ENCODE measurements at regions not wholly inside any gene's neighbourhood (a gene's known extent, or its start where the extent isn't known, plus 50 kb on each side); places are given as distances from the start of the nearest gene placed in this dataset.

DNA sequence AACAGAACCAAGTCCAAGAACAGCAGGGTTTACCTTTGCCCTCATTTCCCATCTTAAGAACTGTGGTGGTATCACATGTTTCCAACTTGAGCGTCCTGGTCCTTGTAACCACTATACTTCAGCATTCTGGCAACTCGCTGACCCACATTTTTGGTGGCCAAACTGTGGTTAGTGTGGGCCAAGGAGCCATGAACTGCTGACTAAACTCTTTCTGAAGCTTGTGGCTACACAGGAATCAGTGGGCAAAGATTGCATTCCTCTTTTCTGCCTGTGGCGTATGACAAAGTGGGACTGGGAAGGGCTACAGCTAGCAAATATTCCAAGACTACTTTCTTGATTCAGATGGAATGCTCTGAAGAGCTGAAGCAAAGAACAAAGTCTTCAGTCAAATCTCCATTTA, 106.3 kb upstream of the MID1 start:
- ChIA-PET CTCF (interaction anchor here (5.6 kb wide), 1 partner anchor 537 kb away, joined by 117 read pairs; no protein-coding TSS in a partner anchor), RAD21 (ENCODE audit: unreplicated experiment) (no interaction called here), SMC1A (ENCODE audit: uncharacterized antibody, unreplicated experiment) (no interaction called here), POLR2A (no interaction called here)
- Histone ChIP-seq H3K4me1 (ENCODE audit: control insufficient read depth, insufficient read depth, low read length) (no peaks in the 10 kb centered on the region), H3K9me3 (replicated peaks; ENCODE audit: control insufficient read depth, insufficient read depth, low read length) (no peaks in the 10 kb centered on the region), H3K27ac (ENCODE audit: control insufficient read depth, insufficient read depth) (no peak overlapping the region), H3K79me2 (ENCODE audit: control insufficient read depth, insufficient read depth, low read length) (no peaks in the 10 kb centered on the region), H3K36me3 (ENCODE audit: control insufficient read depth in 2 of 2, insufficient read depth in 2 of 2, low read length in 1 of 2) (no peaks in the 10 kb centered on the region), H3K9ac (ENCODE audit: control insufficient read depth, insufficient read depth, low read length) (no peak overlapping the region), H4K20me1 (ENCODE audit: control insufficient read depth, insufficient read depth) (no peaks in the 10 kb centered on the region), H2AFZ (ENCODE audit: control insufficient read depth, low read depth, low read length) (no peak overlapping the region), H3K4me2 (ENCODE audit: control insufficient read depth, insufficient read depth) (no peak overlapping the region), H3K27me3 (replicated peaks in 1 of 2; ENCODE audit: control insufficient read depth in 2 of 2, insufficient read depth in 2 of 2, low read length in 1 of 2) (peaks cover 0 to 2% of the 10 kb centered on the region in 2 experiments; a peak in 1 of 4 replicates), H3K4me3 (no peak overlapping the region)
- in situ Hi-C loops (cut with MboI) (no loop called here), intact Hi-C loops (cut with micrococcal nuclease; ENCODE audit: unreplicated experiment) (no loop called here)
- BruUV-seq (replicated peaks), result no TSS peak
- no peak for FAIRE-seq
- no peak for ATAC-seq
- DNase-seq (ENCODE audit: low read depth, low spot score), result no peak
- WGBS (ENCODE audit: insufficient coverage, insufficient replicate concordance, low lambda C conversion rate, missing lambda C conversion rate), result 10% methylated on average over 3 of the region's 3 CpGs
- TF ChIP-seq FOS (IDR thresholded peaks at IDR 0.05; ENCODE audit: borderline replicate concordance, extremely low read depth, insufficient read length) (no peak), SMAD5 (IDR thresholded peaks at IDR 0.05; ENCODE audit: low read depth) (no peak), SMARCA5 (IDR thresholded peaks at IDR 0.05) (no peak), ZSCAN29 (IDR thresholded peaks at IDR 0.05) (no peak), NR2F1 (conservative IDR thresholded peaks at IDR 0.05) (no peak), ZNF384 (IDR thresholded peaks at IDR 0.05; ENCODE audit: borderline replicate concordance, low read depth, low read length) (no peak), RFX5 (IDR thresholded peaks at IDR 0.05; ENCODE audit: low read depth, low read length) (no peak)
- TF ChIP-seq, protein P1, sequence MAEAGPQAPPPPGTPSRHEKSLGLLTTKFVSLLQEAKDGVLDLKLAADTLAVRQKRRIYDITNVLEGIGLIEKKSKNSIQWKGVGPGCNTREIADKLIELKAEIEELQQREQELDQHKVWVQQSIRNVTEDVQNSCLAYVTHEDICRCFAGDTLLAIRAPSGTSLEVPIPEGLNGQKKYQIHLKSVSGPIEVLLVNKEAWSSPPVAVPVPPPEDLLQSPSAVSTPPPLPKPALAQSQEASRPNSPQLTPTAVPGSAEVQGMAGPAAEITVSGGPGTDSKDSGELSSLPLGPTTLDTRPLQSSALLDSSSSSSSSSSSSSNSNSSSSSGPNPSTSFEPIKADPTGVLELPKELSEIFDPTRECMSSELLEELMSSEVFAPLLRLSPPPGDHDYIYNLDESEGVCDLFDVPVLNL (IDR thresholded peaks at IDR 0.05; ENCODE audit: low read depth, low read length), result no peak
